HL-60 (cell line): ENCODE measurements at regions not wholly inside any gene's neighbourhood (a gene's known extent, or its start where the extent isn't known, plus 50 kb on each side); places are given as distances from the start of the nearest gene placed in this dataset.

Experiments
- DNase-seq, 2 experiments: peaks; one replicate each; pipeline ENCODE4 v3.0.0-alpha.2; 2010 to 2020; ENCODE audit warnings: low read depth in 1 of 2, low spot score in 1 of 2
- H3K27ac ChIP-seq: fragments of 250-450 bp; sonication (Bioruptor Pico); replicated peaks from 2 replicates; pipeline ENCODE4 v1.5.1; 2020; ENCODE audit warnings: mild to moderate bottlenecking, moderate library complexity
- H3K27me3 ChIP-seq: fragments of 250-450 bp; sonication (Bioruptor Pico); 2 replicates; pipeline ENCODE4 v1.5.1; 2021; ENCODE audit warnings: mild to moderate bottlenecking, moderate library complexity; ENCODE audit not compliant: insufficient read depth, poor library complexity, severe bottlenecking
- H3K4me3 ChIP-seq: replicated peaks from 2 replicates; pipeline ENCODE4 v1.5.1; 2011; ENCODE audit warnings: mild to moderate bottlenecking, control low read depth, low read length; ENCODE audit not compliant: insufficient read depth
- GABPA ChIP-seq: IDR thresholded peaks from 2 replicates; pipeline ENCODE4 v1.6.1; 2012; ENCODE audit warnings: low read depth
- POLR2AphosphoS5 ChIP-seq: IDR thresholded peaks from 2 replicates; pipeline ENCODE4 v1.6.1; 2012; ENCODE audit warnings: low read depth
- SPI1 ChIP-seq: IDR thresholded peaks from 2 replicates; pipeline ENCODE4 v1.6.1; 2012; ENCODE audit warnings: low read depth, mild to moderate bottlenecking, borderline replicate concordance
- TF ChIP-seq, protein P1 (sequence below): IDR thresholded peaks from 2 replicates; pipeline ENCODE4 v1.6.1; 2012; ENCODE audit warnings: low read depth; ENCODE audit not compliant: insufficient replicate concordance
- TF ChIP-seq, protein P2 (sequence below): IDR thresholded peaks from one replicate; pipeline ENCODE4 v1.5.1; 2011; ENCODE audit warnings: low read length, control low read depth, inconsistent platforms; ENCODE audit not compliant: insufficient read depth

DNA sequence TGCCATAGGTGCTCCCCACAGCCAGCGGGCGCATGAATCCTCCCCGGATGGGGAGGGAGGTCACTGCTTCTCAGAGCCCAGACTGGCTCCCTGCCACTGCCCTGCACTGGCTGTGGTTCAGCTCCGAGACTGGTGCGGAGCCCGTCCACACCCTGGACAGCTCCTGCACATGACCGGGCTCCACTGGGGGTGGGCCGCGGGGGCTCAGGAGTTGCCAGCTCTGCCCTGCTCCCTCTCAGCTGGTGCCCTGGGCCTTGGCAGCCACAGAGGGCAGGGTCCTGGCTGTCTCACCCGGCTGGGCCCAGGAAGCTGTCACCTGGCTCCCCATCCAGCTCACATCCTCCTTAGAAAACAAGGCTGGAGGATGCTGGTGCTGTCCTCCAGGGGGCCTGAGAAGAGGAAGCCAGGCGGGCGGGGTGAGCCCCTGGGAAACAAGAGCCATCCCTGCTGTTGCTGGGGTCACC lies 64.9 kb upstream of the ADRA2C start:
- TF ChIP-seq, protein P1, sequence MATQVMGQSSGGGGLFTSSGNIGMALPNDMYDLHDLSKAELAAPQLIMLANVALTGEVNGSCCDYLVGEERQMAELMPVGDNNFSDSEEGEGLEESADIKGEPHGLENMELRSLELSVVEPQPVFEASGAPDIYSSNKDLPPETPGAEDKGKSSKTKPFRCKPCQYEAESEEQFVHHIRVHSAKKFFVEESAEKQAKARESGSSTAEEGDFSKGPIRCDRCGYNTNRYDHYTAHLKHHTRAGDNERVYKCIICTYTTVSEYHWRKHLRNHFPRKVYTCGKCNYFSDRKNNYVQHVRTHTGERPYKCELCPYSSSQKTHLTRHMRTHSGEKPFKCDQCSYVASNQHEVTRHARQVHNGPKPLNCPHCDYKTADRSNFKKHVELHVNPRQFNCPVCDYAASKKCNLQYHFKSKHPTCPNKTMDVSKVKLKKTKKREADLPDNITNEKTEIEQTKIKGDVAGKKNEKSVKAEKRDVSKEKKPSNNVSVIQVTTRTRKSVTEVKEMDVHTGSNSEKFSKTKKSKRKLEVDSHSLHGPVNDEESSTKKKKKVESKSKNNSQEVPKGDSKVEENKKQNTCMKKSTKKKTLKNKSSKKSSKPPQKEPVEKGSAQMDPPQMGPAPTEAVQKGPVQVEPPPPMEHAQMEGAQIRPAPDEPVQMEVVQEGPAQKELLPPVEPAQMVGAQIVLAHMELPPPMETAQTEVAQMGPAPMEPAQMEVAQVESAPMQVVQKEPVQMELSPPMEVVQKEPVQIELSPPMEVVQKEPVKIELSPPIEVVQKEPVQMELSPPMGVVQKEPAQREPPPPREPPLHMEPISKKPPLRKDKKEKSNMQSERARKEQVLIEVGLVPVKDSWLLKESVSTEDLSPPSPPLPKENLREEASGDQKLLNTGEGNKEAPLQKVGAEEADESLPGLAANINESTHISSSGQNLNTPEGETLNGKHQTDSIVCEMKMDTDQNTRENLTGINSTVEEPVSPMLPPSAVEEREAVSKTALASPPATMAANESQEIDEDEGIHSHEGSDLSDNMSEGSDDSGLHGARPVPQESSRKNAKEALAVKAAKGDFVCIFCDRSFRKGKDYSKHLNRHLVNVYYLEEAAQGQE, result peak; percentile 29
- no peak for TF ChIP-seq POLR2AphosphoS5
- peaks cover 3% of the 10 kb centered on the region for H3K27me3 ChIP-seq
- H3K27ac ChIP-seq, result no peak overlapping the region

DNA sequence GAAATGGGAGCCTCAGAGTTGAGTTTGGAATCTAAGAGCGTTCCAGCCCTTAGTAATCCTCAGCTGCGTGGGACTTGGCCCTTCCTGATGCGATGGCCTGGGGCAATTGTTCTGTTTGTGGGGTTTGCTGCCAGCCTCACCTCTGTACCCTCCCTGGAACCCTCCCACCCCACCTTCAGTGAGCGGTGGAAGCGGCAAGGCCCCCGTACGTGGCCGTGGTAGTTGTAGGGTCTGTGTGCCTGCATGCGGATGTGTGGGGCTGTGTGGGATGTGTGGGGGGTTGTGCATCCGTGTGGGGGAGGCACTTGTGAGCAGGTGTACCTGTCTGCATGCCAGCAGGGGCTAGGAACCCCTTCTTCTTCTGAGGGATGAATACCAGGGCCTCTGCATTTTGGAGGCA lies 65.4 kb upstream of the ADRA2C start:
- Histone ChIP-seq H3K27ac (no peak overlapping the region), H3K4me3 (no peak overlapping the region), H3K27me3 (peaks cover 3% of the 10 kb centered on the region)
- DNase-seq, result no peak
- no peak for TF ChIP-seq GABPA
- TF ChIP-seq, protein P2, sequence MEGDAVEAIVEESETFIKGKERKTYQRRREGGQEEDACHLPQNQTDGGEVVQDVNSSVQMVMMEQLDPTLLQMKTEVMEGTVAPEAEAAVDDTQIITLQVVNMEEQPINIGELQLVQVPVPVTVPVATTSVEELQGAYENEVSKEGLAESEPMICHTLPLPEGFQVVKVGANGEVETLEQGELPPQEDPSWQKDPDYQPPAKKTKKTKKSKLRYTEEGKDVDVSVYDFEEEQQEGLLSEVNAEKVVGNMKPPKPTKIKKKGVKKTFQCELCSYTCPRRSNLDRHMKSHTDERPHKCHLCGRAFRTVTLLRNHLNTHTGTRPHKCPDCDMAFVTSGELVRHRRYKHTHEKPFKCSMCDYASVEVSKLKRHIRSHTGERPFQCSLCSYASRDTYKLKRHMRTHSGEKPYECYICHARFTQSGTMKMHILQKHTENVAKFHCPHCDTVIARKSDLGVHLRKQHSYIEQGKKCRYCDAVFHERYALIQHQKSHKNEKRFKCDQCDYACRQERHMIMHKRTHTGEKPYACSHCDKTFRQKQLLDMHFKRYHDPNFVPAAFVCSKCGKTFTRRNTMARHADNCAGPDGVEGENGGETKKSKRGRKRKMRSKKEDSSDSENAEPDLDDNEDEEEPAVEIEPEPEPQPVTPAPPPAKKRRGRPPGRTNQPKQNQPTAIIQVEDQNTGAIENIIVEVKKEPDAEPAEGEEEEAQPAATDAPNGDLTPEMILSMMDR, result no peak
- no peak for TF ChIP-seq SPI1

More for the DNA sequence above, 64.9 kb upstream of the ADRA2C start:
- no peak for DNase-seq
- no peak overlapping the region for H3K4me3 ChIP-seq

DNA sequence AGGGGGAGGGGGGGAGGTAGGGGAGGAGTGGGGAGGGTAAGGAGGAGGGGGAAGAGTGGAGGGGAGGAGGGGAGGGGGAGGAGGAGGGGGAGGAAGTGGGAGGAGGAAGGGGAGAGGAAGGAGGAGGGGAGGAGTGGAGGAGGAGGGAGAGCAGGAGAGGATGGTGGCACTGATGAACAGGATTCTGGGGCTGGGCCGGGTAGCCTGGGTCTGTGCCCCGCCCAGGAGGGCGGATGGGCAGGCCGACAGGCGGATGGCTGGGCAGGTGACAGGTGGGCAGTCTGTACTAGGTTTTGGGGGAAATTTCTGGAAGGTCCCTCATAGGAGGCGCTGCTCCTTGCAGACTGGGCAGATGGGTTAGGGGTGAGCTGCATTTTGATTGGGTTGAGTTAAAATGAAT lies 66.0 kb upstream of the ADRA2C start:
- peaks cover 3% of the 10 kb centered on the region for H3K27me3 ChIP-seq
- no peak overlapping the region for H3K27ac ChIP-seq
- TF ChIP-seq POLR2AphosphoS5 (no peak), GABPA (no peak), SPI1 (no peak)
- TF ChIP-seq, protein P1, result no peak
- TF ChIP-seq, protein P2, result no peak
- DNase-seq, result no peak
- H3K4me3 ChIP-seq, result no peak overlapping the region

DNA sequence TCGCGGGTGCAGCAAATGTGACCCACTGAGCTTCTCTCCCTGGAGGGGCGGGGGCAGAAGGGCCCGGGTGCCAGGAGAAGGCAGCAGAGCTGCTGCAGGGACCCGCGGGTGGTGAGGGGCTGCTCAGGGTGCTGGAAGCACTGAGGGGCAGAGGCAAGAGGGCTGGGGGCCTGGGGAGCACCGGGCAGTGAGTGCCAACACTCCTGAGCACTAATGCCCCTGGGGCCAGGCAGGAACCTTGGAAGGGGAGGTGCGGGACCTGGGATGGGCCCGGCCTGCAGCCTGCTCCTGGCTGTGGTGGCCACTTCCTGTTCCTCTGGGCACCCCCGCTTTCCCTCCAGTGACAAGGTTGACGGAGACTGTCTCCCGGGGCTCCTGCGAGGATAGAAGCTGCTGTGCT lies 66.5 kb upstream of the ADRA2C start:
- peaks cover 3% of the 10 kb centered on the region for H3K27me3 ChIP-seq

More for the DNA sequence above, 66.5 kb upstream of the ADRA2C start:
- Histone ChIP-seq H3K4me3 (no peak overlapping the region), H3K27ac (no peak overlapping the region)
- TF ChIP-seq, protein P1, result no peak
- TF ChIP-seq, protein P2, result no peak
- TF ChIP-seq POLR2AphosphoS5 (no peak), GABPA (no peak), SPI1 (no peak)
- DNase-seq, result no peak
